ENCODE measurements at regions not wholly inside any gene's neighbourhood (a gene's known extent, or its start where the extent isn't known, plus 50 kb on each side); places are given as distances from the start of the nearest gene placed in this dataset.

- intact Hi-C loops (cut with micrococcal nuclease; ENCODE audit: unreplicated experiment), result no loop called here
- Histone ChIP-seq H3K36me3 (ENCODE audit: insufficient read depth, low read length, poor library complexity, severe bottlenecking) (no peaks in the 10 kb centered on the region), H3K4me1 (ENCODE audit: insufficient read depth, low read length, poor library complexity, severe bottlenecking) (no peaks in the 10 kb centered on the region), H3K27me3 (replicated peaks; ENCODE audit: insufficient read depth, low read depth, low read length, poor library complexity) (no peaks in the 10 kb centered on the region), H3K4me3 (ENCODE audit: low read depth, low read length, poor library complexity, severe bottlenecking) (no peak overlapping the region), H3K9me3 (ENCODE audit: low read depth, low read length, poor library complexity, severe bottlenecking) (no peaks in the 10 kb centered on the region), H3K27ac (ENCODE audit: low read depth, low read length, poor library complexity, severe bottlenecking) (no peak overlapping the region)
- TF ChIP-seq EZH2 (IDR thresholded peaks at IDR 0.05; ENCODE audit: borderline replicate concordance, low read depth, low read length, poor library complexity, severe bottlenecking), result no peak
- no peak for TF ChIP-seq CTCF (conservative IDR thresholded peaks at IDR 0.05; ENCODE audit: low read depth, low read length)
- ChIA-PET POLR2A (ENCODE audit: low non-redundant PET) (no interaction called here), CTCF (no interaction called here)
- no TSS peak for BruUV-seq (replicated peaks)
- no peak for DNase-seq (ENCODE audit: low spot score)
Measured at GRCh38 chr6:169972101-169972651, 220.8 kb downstream of the ERMARD start.

GRCh38 chr6:169971081-169971861 is 219.8 kb downstream of the ERMARD start:
- H3K27ac ChIP-seq (ENCODE audit: low read depth, low read length, poor library complexity, severe bottlenecking), result no peak overlapping the region
- intact Hi-C loops (cut with micrococcal nuclease; ENCODE audit: unreplicated experiment), result no loop called here
- H3K4me3 ChIP-seq (ENCODE audit: low read depth, low read length, poor library complexity, severe bottlenecking), result no peak overlapping the region
- TF ChIP-seq CTCF (conservative IDR thresholded peaks at IDR 0.05; ENCODE audit: low read depth, low read length) (no peak), EZH2 (IDR thresholded peaks at IDR 0.05; ENCODE audit: borderline replicate concordance, low read depth, low read length, poor library complexity, severe bottlenecking) (no peak)
- no peak for DNase-seq (ENCODE audit: low spot score)
- H3K9me3 ChIP-seq (ENCODE audit: low read depth, low read length, poor library complexity, severe bottlenecking), result no peaks in the 10 kb centered on the region
- H3K36me3 ChIP-seq (ENCODE audit: insufficient read depth, low read length, poor library complexity, severe bottlenecking), result no peaks in the 10 kb centered on the region
- no peaks in the 10 kb centered on the region for H3K4me1 ChIP-seq (ENCODE audit: insufficient read depth, low read length, poor library complexity, severe bottlenecking)
- no TSS peak for BruUV-seq (replicated peaks)
- no peaks in the 10 kb centered on the region for H3K27me3 ChIP-seq (replicated peaks; ENCODE audit: insufficient read depth, low read depth, low read length, poor library complexity)
- CTCF ChIA-PET, result no interaction called here
- POLR2A ChIA-PET (ENCODE audit: low non-redundant PET), result no interaction called here

GRCh38 chr6:169970306-169970988 is 219.0 kb downstream of the ERMARD start:
- H3K4me3 ChIP-seq (ENCODE audit: low read depth, low read length, poor library complexity, severe bottlenecking), result no peak overlapping the region
- intact Hi-C loops (cut with micrococcal nuclease; ENCODE audit: unreplicated experiment), result no loop called here
- no peaks in the 10 kb centered on the region for H3K4me1 ChIP-seq (ENCODE audit: insufficient read depth, low read length, poor library complexity, severe bottlenecking)
- H3K27me3 ChIP-seq (replicated peaks; ENCODE audit: insufficient read depth, low read depth, low read length, poor library complexity), result no peaks in the 10 kb centered on the region
- ChIA-PET CTCF (no interaction called here), POLR2A (ENCODE audit: low non-redundant PET) (no interaction called here)
- no peaks in the 10 kb centered on the region for H3K9me3 ChIP-seq (ENCODE audit: low read depth, low read length, poor library complexity, severe bottlenecking)
- DNase-seq (ENCODE audit: low spot score), result no peak
- no peaks in the 10 kb centered on the region for H3K36me3 ChIP-seq (ENCODE audit: insufficient read depth, low read length, poor library complexity, severe bottlenecking)
- H3K27ac ChIP-seq (ENCODE audit: low read depth, low read length, poor library complexity, severe bottlenecking), result no peak overlapping the region
- no TSS peak for BruUV-seq (replicated peaks)
- TF ChIP-seq CTCF (conservative IDR thresholded peaks at IDR 0.05; ENCODE audit: low read depth, low read length) (no peak), EZH2 (IDR thresholded peaks at IDR 0.05; ENCODE audit: borderline replicate concordance, low read depth, low read length, poor library complexity, severe bottlenecking) (no peak)
